Activated naive CD4-positive, alpha-beta T cell treated with anti-CD3 and anti-CD28 coated beads, Interleukin-2, amount 50 U/mL, for 24 hours (primary cell): ENCODE measurements at regions not wholly inside any gene's neighbourhood (a gene's known extent, or its start where the extent isn't known, plus 50 kb on each side); places are given as distances from the start of the nearest gene placed in this dataset.

ENCODE experiments used
- H3K27ac Mint-ChIP-seq: one replicate; pipeline ENCODE4 v1.8.0; 2021; ENCODE audit warnings: mild to moderate bottlenecking, mixed read lengths
- H3K27me3 Mint-ChIP-seq: one replicate; pipeline ENCODE4 v1.8.0; 2021; ENCODE audit warnings: mixed read lengths
- H3K36me3 Mint-ChIP-seq: one replicate; pipeline ENCODE4 v1.8.0; 2021; ENCODE audit warnings: mixed read lengths
- H3K4me1 Mint-ChIP-seq: one replicate; pipeline ENCODE4 v1.8.0; 2021; ENCODE audit warnings: mixed read lengths
- H3K4me3 Mint-ChIP-seq: one replicate; pipeline ENCODE4 v1.8.0; 2021; ENCODE audit warnings: mild to moderate bottlenecking, mixed read lengths
- H3K9me3 Mint-ChIP-seq: one replicate; pipeline ENCODE4 v1.8.0; 2021; ENCODE audit warnings: mixed read lengths

DNA sequence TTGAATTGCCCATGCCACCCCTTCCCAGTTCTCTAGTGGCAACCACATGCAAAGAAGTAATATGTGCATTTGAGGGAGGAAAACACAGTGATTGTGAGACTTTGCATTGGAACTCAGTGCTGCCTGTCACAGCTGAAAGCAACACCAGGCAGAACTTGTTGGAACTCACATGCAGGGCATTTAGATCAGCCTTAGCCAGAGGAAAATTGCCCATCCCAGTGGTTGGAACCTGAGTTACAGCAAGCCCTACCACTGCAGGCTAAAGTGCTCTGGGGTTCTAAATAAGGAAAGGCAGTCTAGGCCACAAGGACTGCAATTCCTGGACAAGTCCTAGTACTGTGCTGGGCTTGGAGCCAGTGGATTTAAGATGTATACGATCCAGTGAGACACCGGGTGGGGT, 245.3 kb upstream of the UFL1 start:
- no peaks in the 10 kb centered on the region for H3K36me3 Mint-ChIP-seq
- H3K4me3 Mint-ChIP-seq, result no peak overlapping the region
- no peaks in the 10 kb centered on the region for H3K4me1 Mint-ChIP-seq
- no peak overlapping the region for H3K27ac Mint-ChIP-seq
- H3K27me3 Mint-ChIP-seq, result peaks cover 9% of the 10 kb centered on the region
- H3K9me3 Mint-ChIP-seq, result peaks cover 16% of the 10 kb centered on the region

- H3K27ac Mint-ChIP-seq, result no peak overlapping the region
Observed at GRCh38 chr6:96276856-96277255, 244.8 kb upstream of the UFL1 start.

DNA sequence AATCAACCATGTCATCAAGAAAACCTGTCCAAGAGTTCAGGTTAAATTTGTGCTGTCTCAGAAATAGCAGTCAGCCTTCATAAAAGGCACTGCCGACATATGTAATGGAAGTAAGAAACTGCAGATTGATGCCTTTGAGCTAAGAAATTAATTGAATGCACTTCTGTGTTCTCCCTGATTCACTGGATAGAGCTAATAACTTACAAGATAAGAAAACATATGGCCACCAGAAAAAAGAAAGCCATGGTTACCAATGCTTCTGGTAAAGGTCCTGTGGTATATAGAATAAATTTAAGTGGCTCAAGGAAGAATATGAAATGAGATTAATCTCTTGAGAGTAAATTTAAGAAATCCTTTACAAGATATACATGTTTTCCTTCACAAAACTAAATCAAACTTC, 242.5 kb upstream of the UFL1 start:
- no peaks in the 10 kb centered on the region for H3K4me1 Mint-ChIP-seq
- H3K36me3 Mint-ChIP-seq, result no peaks in the 10 kb centered on the region
- H3K4me3 Mint-ChIP-seq, result no peak overlapping the region
- H3K27ac Mint-ChIP-seq, result no peak overlapping the region
- peaks cover 7% of the 10 kb centered on the region for H3K27me3 Mint-ChIP-seq
- no peaks in the 10 kb centered on the region for H3K9me3 Mint-ChIP-seq

More at GRCh38 chr6:96276856-96277255, 244.8 kb upstream of the UFL1 start:
- Mint-ChIP-seq H3K9me3 (peaks cover 14% of the 10 kb centered on the region), H3K4me3 (no peak overlapping the region), H3K4me1 (no peaks in the 10 kb centered on the region), H3K27me3 (peaks cover 9% of the 10 kb centered on the region), H3K36me3 (no peaks in the 10 kb centered on the region)

DNA sequence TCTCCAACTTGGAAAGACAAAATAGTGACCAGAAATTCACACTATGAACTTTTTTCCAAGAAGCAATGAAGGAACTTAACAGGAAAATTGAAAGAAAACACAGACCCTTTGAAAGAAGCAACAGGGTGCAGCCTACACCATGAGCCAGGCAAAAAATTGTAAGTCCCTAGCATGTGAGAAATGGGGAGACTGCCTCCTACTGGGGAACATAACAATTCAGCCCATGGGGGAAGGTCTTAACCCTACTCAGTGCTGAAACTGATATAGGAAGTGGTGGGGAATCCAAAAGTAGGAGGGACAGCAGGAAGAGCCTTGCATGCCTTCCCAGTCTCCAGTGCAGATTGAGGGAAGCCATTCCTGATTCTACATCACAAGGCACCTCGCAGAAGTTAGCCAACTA, 235.1 kb upstream of the UFL1 start:
- Mint-ChIP-seq H3K9me3 (no peaks in the 10 kb centered on the region), H3K27me3 (peaks cover 7% of the 10 kb centered on the region), H3K4me1 (no peaks in the 10 kb centered on the region), H3K27ac (no peak overlapping the region), H3K4me3 (no peak overlapping the region), H3K36me3 (no peaks in the 10 kb centered on the region)

GRCh38 chr6:96299525-96299924, 222.1 kb upstream of the UFL1 start:
- Mint-ChIP-seq H3K4me1 (no peaks in the 10 kb centered on the region), H3K9me3 (no peaks in the 10 kb centered on the region), H3K27ac (no peak overlapping the region), H3K4me3 (no peak overlapping the region), H3K27me3 (no peaks in the 10 kb centered on the region), H3K36me3 (no peaks in the 10 kb centered on the region)

- H3K9me3 Mint-ChIP-seq, result no peaks in the 10 kb centered on the region
- H3K4me3 Mint-ChIP-seq, result no peak overlapping the region
Observed at GRCh38 chr6:96301023-96301422, 220.6 kb upstream of the UFL1 start.

DNA sequence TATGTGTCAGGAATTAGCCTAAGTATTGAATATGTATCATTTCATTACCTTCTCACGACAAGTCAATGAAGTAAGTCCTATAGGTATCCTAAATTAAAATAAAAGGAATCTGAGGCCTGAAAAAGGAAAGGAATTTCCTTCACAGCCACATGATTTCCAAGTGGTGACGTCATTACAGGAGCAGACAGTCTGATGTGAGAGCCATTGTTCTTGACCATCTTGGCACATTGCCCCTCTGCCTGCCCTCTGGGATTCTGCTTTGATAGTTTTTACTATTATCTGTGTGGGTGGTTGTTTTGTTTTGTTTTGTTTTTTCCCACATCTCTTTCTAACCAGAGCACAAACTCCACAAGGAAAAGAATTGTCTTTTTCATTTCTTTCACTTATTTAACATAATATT, 219.8 kb upstream of the UFL1 start:
- no peaks in the 10 kb centered on the region for H3K4me1 Mint-ChIP-seq
- no peaks in the 10 kb centered on the region for H3K27me3 Mint-ChIP-seq
- H3K36me3 Mint-ChIP-seq, result no peaks in the 10 kb centered on the region
- H3K4me3 Mint-ChIP-seq, result no peak overlapping the region
- H3K27ac Mint-ChIP-seq, result no peak overlapping the region
- H3K9me3 Mint-ChIP-seq, result no peaks in the 10 kb centered on the region

More at GRCh38 chr6:96301023-96301422, 220.6 kb upstream of the UFL1 start:
- no peaks in the 10 kb centered on the region for H3K36me3 Mint-ChIP-seq
- H3K27ac Mint-ChIP-seq, result no peak overlapping the region
- no peaks in the 10 kb centered on the region for H3K27me3 Mint-ChIP-seq
- no peaks in the 10 kb centered on the region for H3K4me1 Mint-ChIP-seq

- no peak overlapping the region for H3K4me3 Mint-ChIP-seq
- H3K9me3 Mint-ChIP-seq, result no peaks in the 10 kb centered on the region
- H3K4me1 Mint-ChIP-seq, result no peaks in the 10 kb centered on the region
- no peaks in the 10 kb centered on the region for H3K36me3 Mint-ChIP-seq
- H3K27ac Mint-ChIP-seq, result no peak overlapping the region
- H3K27me3 Mint-ChIP-seq, result no peaks in the 10 kb centered on the region
Observed at GRCh38 chr6:96302991-96303390, 218.6 kb upstream of the UFL1 start.

DNA sequence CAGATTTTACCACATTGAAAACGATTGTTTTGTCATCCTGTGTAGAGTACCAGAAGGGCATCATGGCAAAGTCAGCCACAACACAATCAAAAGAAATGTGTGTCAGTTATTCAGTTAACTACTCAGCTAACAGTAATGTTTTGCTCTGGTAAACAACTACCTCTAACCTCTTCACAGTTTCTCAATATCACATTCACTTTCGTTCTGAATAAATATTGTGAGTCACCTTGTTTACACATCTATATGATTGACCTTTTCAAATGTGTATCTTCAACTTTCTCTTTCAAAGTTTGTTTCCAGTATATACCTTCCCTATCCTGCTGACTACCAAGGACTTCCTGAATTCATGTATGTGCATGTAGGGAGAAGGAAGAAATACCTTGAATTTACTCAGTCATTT, 216.6 kb upstream of the UFL1 start:
- Mint-ChIP-seq H3K4me1 (no peaks in the 10 kb centered on the region), H3K36me3 (no peaks in the 10 kb centered on the region), H3K4me3 (no peak overlapping the region), H3K9me3 (peaks cover 5% of the 10 kb centered on the region), H3K27me3 (peaks cover 2% of the 10 kb centered on the region), H3K27ac (no peak overlapping the region)

- Mint-ChIP-seq H3K9me3 (no peaks in the 10 kb centered on the region), H3K4me3 (no peak overlapping the region), H3K36me3 (no peaks in the 10 kb centered on the region), H3K4me1 (no peaks in the 10 kb centered on the region), H3K27ac (no peak overlapping the region), H3K27me3 (peaks cover 2% of the 10 kb centered on the region)
Observed at GRCh38 chr6:96330884-96331283, 190.7 kb upstream of the UFL1 start.

GRCh38 chr6:96340164-96340563, 181.4 kb upstream of the UFL1 start:
- peaks cover 3% of the 10 kb centered on the region for H3K27me3 Mint-ChIP-seq
- H3K4me1 Mint-ChIP-seq, result no peaks in the 10 kb centered on the region
- peaks cover 5% of the 10 kb centered on the region for H3K9me3 Mint-ChIP-seq
- no peak overlapping the region for H3K4me3 Mint-ChIP-seq
- no peaks in the 10 kb centered on the region for H3K36me3 Mint-ChIP-seq
- H3K27ac Mint-ChIP-seq, result no peak overlapping the region

DNA sequence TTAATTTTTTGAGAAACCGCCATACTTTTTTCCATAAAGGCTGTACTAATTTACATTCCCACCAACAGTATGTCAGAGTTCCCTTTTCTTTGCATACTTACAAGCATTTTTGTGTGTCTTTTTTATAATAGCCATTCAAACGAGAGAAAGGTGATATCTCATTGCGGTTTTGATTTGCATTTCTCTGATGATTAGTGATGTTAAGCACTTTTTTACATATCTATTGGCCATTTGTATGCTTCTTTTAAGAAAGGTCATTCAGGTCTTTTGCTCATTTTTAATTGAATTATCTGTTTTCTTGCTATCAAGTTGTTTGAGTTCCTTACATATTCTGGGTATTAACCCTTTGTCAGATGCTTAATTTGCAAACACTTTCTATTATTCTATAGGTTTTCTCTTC, 176.1 kb upstream of the UFL1 start:
- peaks cover 5% of the 10 kb centered on the region for H3K9me3 Mint-ChIP-seq
- H3K27ac Mint-ChIP-seq, result no peak overlapping the region
- no peaks in the 10 kb centered on the region for H3K4me1 Mint-ChIP-seq
- H3K27me3 Mint-ChIP-seq, result peaks cover 7% of the 10 kb centered on the region
- H3K36me3 Mint-ChIP-seq, result no peaks in the 10 kb centered on the region
- H3K4me3 Mint-ChIP-seq, result no peak overlapping the region

DNA sequence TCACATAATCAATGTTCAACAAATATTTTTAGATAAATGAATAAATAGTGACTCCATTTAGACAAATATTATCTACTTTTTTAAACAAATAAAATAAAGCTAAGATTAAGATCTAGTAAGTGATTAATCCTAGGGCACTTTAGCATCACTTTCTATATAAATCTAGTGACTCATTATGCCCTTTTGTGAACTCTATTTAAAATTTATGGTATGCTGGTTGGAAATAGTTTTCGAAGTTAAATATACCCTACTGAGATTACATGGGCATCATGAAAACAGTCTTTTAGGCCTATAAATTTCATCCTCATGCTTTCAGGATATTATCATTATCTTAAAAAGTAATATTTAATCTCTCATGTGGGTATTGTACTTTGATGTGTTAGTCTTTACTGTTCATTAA, 140.4 kb upstream of the UFL1 start:
- Mint-ChIP-seq H3K36me3 (no peaks in the 10 kb centered on the region), H3K27ac (no peak overlapping the region), H3K4me1 (no peaks in the 10 kb centered on the region), H3K9me3 (no peaks in the 10 kb centered on the region), H3K4me3 (no peak overlapping the region), H3K27me3 (peaks cover 7% of the 10 kb centered on the region)

GRCh38 chr6:96391776-96392360, 129.7 kb upstream of the UFL1 start:
- Mint-ChIP-seq H3K27me3 (peaks cover 9% of the 10 kb centered on the region), H3K4me3 (no peak overlapping the region), H3K4me1 (peaks cover 5% of the 10 kb centered on the region), H3K9me3 (no peaks in the 10 kb centered on the region), H3K36me3 (no peaks in the 10 kb centered on the region), H3K27ac (no peak overlapping the region)

GRCh38 chr6:96394727-96395126, 126.9 kb upstream of the UFL1 start:
- Mint-ChIP-seq H3K4me3 (no peak overlapping the region), H3K27ac (no peak overlapping the region), H3K27me3 (peaks cover 9% of the 10 kb centered on the region), H3K36me3 (no peaks in the 10 kb centered on the region), H3K9me3 (no peaks in the 10 kb centered on the region), H3K4me1 (peaks cover 5% of the 10 kb centered on the region)

- no peak overlapping the region for H3K27ac Mint-ChIP-seq
- no peak overlapping the region for H3K4me3 Mint-ChIP-seq
- no peaks in the 10 kb centered on the region for H3K4me1 Mint-ChIP-seq
- H3K9me3 Mint-ChIP-seq, result no peaks in the 10 kb centered on the region
- H3K27me3 Mint-ChIP-seq, result peaks cover 2% of the 10 kb centered on the region
- no peaks in the 10 kb centered on the region for H3K36me3 Mint-ChIP-seq
Observed at GRCh38 chr6:96410467-96410866, 111.1 kb upstream of the UFL1 start.

DNA sequence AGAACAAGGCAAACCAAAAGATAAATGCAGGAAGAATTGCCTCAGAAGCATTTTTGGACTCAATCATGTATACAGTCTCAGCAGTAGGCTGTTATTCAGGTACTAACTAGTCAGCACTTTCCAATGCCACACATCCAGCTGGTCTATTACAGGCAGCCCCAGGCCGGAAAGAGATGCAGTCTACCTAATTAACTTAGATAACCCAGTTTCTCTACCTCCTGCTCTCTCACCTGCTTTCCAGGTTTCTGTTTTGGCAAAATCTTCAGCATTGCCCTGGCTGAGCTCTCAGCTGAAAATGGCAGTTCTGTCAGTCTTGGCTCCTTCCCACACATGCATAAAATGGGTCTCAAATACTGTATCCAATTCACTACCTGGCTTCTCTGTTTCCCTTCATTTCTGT, 101.3 kb upstream of the UFL1 start:
- Mint-ChIP-seq H3K27me3 (peaks cover 2% of the 10 kb centered on the region), H3K9me3 (peaks cover 10% of the 10 kb centered on the region), H3K4me3 (no peak overlapping the region), H3K27ac (no peak overlapping the region), H3K4me1 (no peaks in the 10 kb centered on the region), H3K36me3 (peaks cover 3% of the 10 kb centered on the region)
